Mammary epithelial cell (primary cell): ENCODE measurements at regions not wholly inside any gene's neighbourhood (a gene's known extent, or its start where the extent isn't known, plus 50 kb on each side); places are given as distances from the start of the nearest gene placed in this dataset.

Experiments used
- CTCF ChIP-seq, 2 donors: IDR thresholded peaks in 1 of 2; conservative IDR thresholded peaks in 1 of 2; 2 replicates each; pipeline ENCODE4 v1.5.1; 2011 to 2012; ENCODE audit warnings: inconsistent platforms in 2 of 2, low read length in 2 of 2, mild to moderate bottlenecking in 2 of 2, control low read depth in 1 of 2, low read depth in 1 of 2; ENCODE audit not compliant: insufficient read depth in 1 of 2; ENCODE audit errors: extremely low read depth in 1 of 2
- EZH2 ChIP-seq: IDR thresholded peaks from 2 replicates; pipeline ENCODE4 v1.6.1; 2012; ENCODE audit warnings: low read length, inconsistent platforms, borderline replicate concordance

- TF ChIP-seq CTCF (conservative IDR thresholded peaks at IDR 0.05 in 1 of 2, IDR thresholded peaks at IDR 0.05 in 1 of 2; ENCODE audit: extremely low read depth in 1 of 2, insufficient read depth in 1 of 2, low read depth in 1 of 2, low read length in 2 of 2), result no peak
- TF ChIP-seq EZH2, result no peak
Measured at GRCh38 chr12:91317306-91317705, 134.7 kb upstream of the DCN start.
